HG03139 (cell line): ENCODE measurements at regions not wholly inside any gene's neighbourhood (a gene's known extent, or its start where the extent isn't known, plus 50 kb on each side); places are given as distances from the start of the nearest gene placed in this dataset.

Source experiments
- ATAC-seq: cut with Tn5 transposase; IDR thresholded peaks from one replicate; pipeline ENCODE4 v1.9.1; 2021; ENCODE audit not compliant: unreplicated experiment

GRCh38 chr12:24424376-24424775, 474.9 kb upstream of the SOX5 start:
- no peak for ATAC-seq

- ATAC-seq, result no peak
These were observed 474.1 kb upstream of the SOX5 start for GRCh38 chr12:24423611-24424010.

GRCh38 chr12:24421759-24422158, 472.3 kb upstream of the SOX5 start:
- ATAC-seq, result no peak

- no peak for ATAC-seq
These were observed 468.7 kb upstream of the SOX5 start for GRCh38 chr12:24418157-24418556.

- ATAC-seq, result no peak
These were observed 467.1 kb upstream of the SOX5 start for GRCh38 chr12:24416423-24417109.

GRCh38 chr12:24415934-24416333, 466.5 kb upstream of the SOX5 start:
- ATAC-seq, result no peak

- ATAC-seq, result no peak
These were observed 465.0 kb upstream of the SOX5 start for GRCh38 chr12:24414480-24414879.

GRCh38 chr12:24411948-24412347, 462.5 kb upstream of the SOX5 start:
- no peak for ATAC-seq

GRCh38 chr12:24409868-24410267, 460.4 kb upstream of the SOX5 start:
- no peak for ATAC-seq

- ATAC-seq, result no peak
These were observed 458.8 kb upstream of the SOX5 start for GRCh38 chr12:24408305-24408704.

- no peak for ATAC-seq
These were observed 458.4 kb upstream of the SOX5 start for GRCh38 chr12:24407884-24408283.

- no peak for ATAC-seq
These were observed 454.8 kb upstream of the SOX5 start for GRCh38 chr12:24404086-24404815.

GRCh38 chr12:24400533-24400932, 451.1 kb upstream of the SOX5 start:
- no peak for ATAC-seq

- no peak for ATAC-seq
These were observed 449.1 kb upstream of the SOX5 start for GRCh38 chr12:24398605-24399004.

GRCh38 chr12:24396224-24396623, 446.8 kb upstream of the SOX5 start:
- no peak for ATAC-seq

- no peak for ATAC-seq
These were observed 444.8 kb upstream of the SOX5 start for GRCh38 chr12:24394246-24394645.

- no peak for ATAC-seq
These were observed 443.6 kb upstream of the SOX5 start for GRCh38 chr12:24393071-24393470.

- ATAC-seq, result no peak
These were observed 439.9 kb upstream of the SOX5 start for GRCh38 chr12:24389394-24389793.

- no peak for ATAC-seq
These were observed 437.9 kb upstream of the SOX5 start for GRCh38 chr12:24387381-24387780.

GRCh38 chr12:24386836-24387235, 437.4 kb upstream of the SOX5 start:
- ATAC-seq, result no peak

- no peak for ATAC-seq
These were observed 432.3 kb upstream of the SOX5 start for GRCh38 chr12:24381790-24382189.

GRCh38 chr12:24379861-24380521, 430.5 kb upstream of the SOX5 start:
- no peak for ATAC-seq
